ENCODE measurements at regions not wholly inside any gene's neighbourhood (a gene's known extent, or its start where the extent isn't known, plus 50 kb on each side); places are given as distances from the start of the nearest gene placed in this dataset.
"Not testable (repeated sequence)": the region's sequence is repeated elsewhere in the genome, so short reads cannot be mapped to it uniquely, and the experiment has no call there.

DNA sequence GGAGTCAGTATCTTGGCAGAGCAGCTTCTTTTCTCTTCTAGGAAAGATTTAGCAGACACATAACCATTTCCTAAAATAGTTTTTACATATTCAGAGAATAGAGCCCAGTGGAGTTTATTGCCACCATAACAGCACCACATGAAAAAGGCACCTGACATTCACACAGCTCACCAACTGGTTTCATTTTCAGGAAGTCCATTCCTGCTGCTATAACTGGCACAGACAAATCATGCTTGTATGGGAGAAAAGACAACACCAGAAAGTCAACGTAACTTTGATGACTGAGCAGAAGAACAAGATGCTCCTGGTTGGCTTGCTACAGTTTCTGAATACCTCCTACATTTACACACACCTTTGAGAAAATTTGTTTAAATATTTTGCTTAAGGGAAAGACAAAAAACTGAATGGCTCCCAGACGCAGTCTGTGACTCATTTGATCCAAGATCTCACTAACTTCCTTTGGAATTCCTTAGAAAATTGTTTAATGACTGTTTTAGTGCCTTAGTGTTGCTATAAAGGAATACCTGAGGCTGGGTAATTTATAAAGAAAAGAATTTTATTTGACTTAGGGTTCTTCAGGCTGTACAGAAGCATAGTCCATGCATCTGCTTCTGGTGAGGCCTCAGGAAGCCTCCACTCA lies 1380.6 kb downstream of the CDH8 start:
- POLR2A ChIA-PET = no interaction called here
- ATAC-seq = no peak

GRCh38 chr16:60651346-60651745 lies 1384.9 kb downstream of the CDH8 start:
- CTCF ChIA-PET = no interaction called here

More for the DNA sequence above, 1380.6 kb downstream of the CDH8 start:
- H3K4me1 ChIP-seq = no peaks in the 10 kb centered on the region
- H3K9me3 ChIP-seq = no peaks in the 10 kb centered on the region
- DNase-seq (ENCODE audit: low read depth in 1 of 2, low spot score in 1 of 2) (no peak), FAIRE-seq (no peak)
- TF ChIP-seq CBX8 (IDR thresholded peaks at IDR 0.05) = no peak
- CTCF ChIA-PET = no interaction called here
- H3K27ac ChIP-seq = no peak overlapping the region
- H3K4me3 ChIP-seq = no peak overlapping the region
- 2% methylated on average over 2 of the region's 2 CpGs for WGBS (ENCODE audit: missing lambda C conversion rate)
- H3K4me2 ChIP-seq = no peak overlapping the region

DNA sequence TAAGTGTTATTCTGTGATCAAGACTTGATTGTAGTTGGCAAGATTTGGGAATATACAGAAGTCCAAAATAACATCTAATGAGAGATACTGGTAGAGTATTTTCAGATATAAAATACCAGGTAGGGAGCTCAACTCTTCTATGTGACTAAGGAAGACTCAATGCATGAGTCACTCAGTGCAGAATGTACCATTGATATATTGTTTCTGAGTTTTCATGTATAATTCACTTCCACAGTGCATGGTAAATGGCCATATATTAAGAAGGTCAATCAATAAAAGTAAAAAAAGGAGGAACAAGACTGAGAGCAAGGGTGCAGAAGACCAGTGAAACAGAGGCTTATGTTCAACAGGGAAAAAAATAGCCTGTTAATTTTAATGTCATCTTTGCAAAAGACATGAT lies 1387.9 kb downstream of the CDH8 start:
- DNase-seq (ENCODE audit: low read depth in 1 of 2, low spot score in 1 of 2) = no peak
- FAIRE-seq = no peak
- H3K9me3 ChIP-seq = no peaks in the 10 kb centered on the region; the same call in 2 of the 3 replicates
- ChIA-PET POLR2A (no interaction called here), CTCF (no interaction called here)
- no peak overlapping the region for H3K4me2 ChIP-seq
- no peak for TF ChIP-seq NFE2L2 (conservative IDR thresholded peaks at IDR 0.05; ENCODE audit: low read length)
- TF ChIP-seq PHF8 (IDR thresholded peaks at IDR 0.05; ENCODE audit: borderline replicate concordance, low read depth) = no peak
- no peak for TF ChIP-seq REST (IDR thresholded peaks at IDR 0.05)
- H3K4me3 ChIP-seq = no peak overlapping the region
- H3K27ac ChIP-seq = no peak overlapping the region
- H3K4me1 ChIP-seq = no peaks in the 10 kb centered on the region
- no peak for ATAC-seq

More at GRCh38 chr16:60651346-60651745, 1384.9 kb downstream of the CDH8 start:
- Histone ChIP-seq H3K4me2 (no peak overlapping the region), H3K4me3 (no peak overlapping the region), H3K9me3 (no peaks in the 10 kb centered on the region; the same call in 2 of the 3 replicates), H3K4me1 (no peaks in the 10 kb centered on the region), H3K27ac (no peak overlapping the region)
- WGBS (ENCODE audit: missing lambda C conversion rate) = 45% methylated on average over 3 of the region's 3 CpGs
- ATAC-seq (no peak), DNase-seq (ENCODE audit: low read depth in 1 of 2, low spot score in 1 of 2) (no peak), FAIRE-seq (no peak)
- POLR2A ChIA-PET = no interaction called here
- TF ChIP-seq NPAS2 (CRISPR knock-in tag; IDR thresholded peaks at IDR 0.05; ENCODE audit: borderline replicate concordance) = no peak
- no peak for TF ChIP-seq ZC3H11A (IDR thresholded peaks at IDR 0.05)
- TF ChIP-seq JUNB (IDR thresholded peaks at IDR 0.05) = no peak
- TF ChIP-seq CHD2 (IDR thresholded peaks at IDR 0.05; ENCODE audit: low read length, partially characterized antibody) = no peak
- no peak for TF ChIP-seq CBX8 (IDR thresholded peaks at IDR 0.05)
- no peak for TF ChIP-seq POLR2A (IDR thresholded peaks at IDR 0.05; ENCODE audit: low read length)
- TF ChIP-seq TP53 (CRISPR knock-in tag; IDR thresholded peaks at IDR 0.05) = no peak
- no peak for TF ChIP-seq FOSB (CRISPR knock-in tag; IDR thresholded peaks at IDR 0.05)
- no peak for TF ChIP-seq EP300 (IDR thresholded peaks at IDR 0.05)
- TF ChIP-seq ESRRA (IDR thresholded peaks at IDR 0.05; ENCODE audit: borderline replicate concordance, low read length) = no peak
- TF ChIP-seq RNF2 (IDR thresholded peaks at IDR 0.05; ENCODE audit: borderline replicate concordance, low read depth) = no peak
- no peak for TF ChIP-seq HMGXB4 (CRISPR knock-in tag; IDR thresholded peaks at IDR 0.05; ENCODE audit: borderline replicate concordance)
- TF ChIP-seq HOXB13 (CRISPR knock-in tag; IDR thresholded peaks at IDR 0.05; ENCODE audit: low read depth) = no peak
- TF ChIP-seq, protein P1, sequence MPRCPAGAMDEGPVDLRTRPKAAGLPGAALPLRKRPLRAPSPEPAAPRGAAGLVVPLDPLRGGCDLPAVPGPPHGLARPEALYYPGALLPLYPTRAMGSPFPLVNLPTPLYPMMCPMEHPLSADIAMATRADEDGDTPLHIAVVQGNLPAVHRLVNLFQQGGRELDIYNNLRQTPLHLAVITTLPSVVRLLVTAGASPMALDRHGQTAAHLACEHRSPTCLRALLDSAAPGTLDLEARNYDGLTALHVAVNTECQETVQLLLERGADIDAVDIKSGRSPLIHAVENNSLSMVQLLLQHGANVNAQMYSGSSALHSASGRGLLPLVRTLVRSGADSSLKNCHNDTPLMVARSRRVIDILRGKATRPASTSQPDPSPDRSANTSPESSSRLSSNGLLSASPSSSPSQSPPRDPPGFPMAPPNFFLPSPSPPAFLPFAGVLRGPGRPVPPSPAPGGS (IDR thresholded peaks at IDR 0.05) = no peak
- no peak for TF ChIP-seq RFX5 (IDR thresholded peaks at IDR 0.05)
- no peak for TF ChIP-seq PBX3 (IDR thresholded peaks at IDR 0.05)
- TF ChIP-seq CBX2 (IDR thresholded peaks at IDR 0.05; ENCODE audit: borderline replicate concordance, low read depth) = no peak
- TF ChIP-seq NR3C1 (IDR thresholded peaks at IDR 0.05) = no peak
- no peak for TF ChIP-seq TFCP2L1 (CRISPR knock-in tag; IDR thresholded peaks at IDR 0.05)

DNA sequence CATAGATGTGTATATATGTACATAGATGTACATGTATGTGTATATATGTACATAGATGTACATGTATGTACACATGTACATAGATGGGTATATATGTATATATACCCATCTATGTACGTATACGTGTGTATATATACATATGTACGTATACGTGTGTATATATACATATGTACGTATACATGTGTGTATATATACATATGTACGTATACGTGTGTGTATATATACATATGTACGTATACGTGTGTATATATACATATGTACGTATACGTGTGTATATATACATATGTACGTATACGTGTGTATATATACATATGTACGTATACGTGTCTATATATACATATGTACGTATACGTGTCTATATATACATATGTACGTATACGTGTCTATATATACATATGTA lies 1388.8 kb downstream of the CDH8 start:
- H3K27ac ChIP-seq; H3K9me3 ChIP-seq; H3K4me3 ChIP-seq; POLR2A ChIA-PET; FAIRE-seq; H3K4me2 ChIP-seq; H3K4me1 ChIP-seq; ATAC-seq; DNase-seq (ENCODE audit: low read depth in 1 of 2, low spot score in 1 of 2); CTCF ChIA-PET: not testable (repeated sequence)
- 84% methylated on average over 19 of the region's 19 CpGs for WGBS (ENCODE audit: missing lambda C conversion rate)
